Calu3 (cell line): ENCODE measurements at regions not wholly inside any gene's neighbourhood (a gene's known extent, or its start where the extent isn't known, plus 50 kb on each side); places are given as distances from the start of the nearest gene placed in this dataset.

ENCODE experiments used
- BruUV-seq: library from RNA; stranded (reverse); fragments of 400-500 nt; replicated peaks from 2 replicates; lab custom pipeline; 2021; lab: Mats Ljungman, UMichigan
- CTCF ChIA-PET: fragments of 300-600 bp; sonication (Branson Sonifier 250); formaldehyde crosslinking; loops from one replicate; lab custom pipeline; 2022; ENCODE audit warnings: antibody characterized with exemption; lab: Charles Lee
- DNase-seq: peaks from one replicate; pipeline ENCODE4 v3.0.0; 2022
- H3K27ac Mint-ChIP-seq: one replicate; pipeline ENCODE4 v1.8.0; 2022; ENCODE audit warnings: mixed read lengths; ENCODE audit not compliant: unreplicated experiment
- H3K27me3 Mint-ChIP-seq: one replicate; pipeline ENCODE4 v1.8.0; 2022; ENCODE audit warnings: mixed read lengths; ENCODE audit not compliant: unreplicated experiment
- H3K36me3 Mint-ChIP-seq: one replicate; pipeline ENCODE4 v1.8.0; 2022; ENCODE audit warnings: mild to moderate bottlenecking, moderate library complexity, mixed read lengths; ENCODE audit not compliant: insufficient read depth, unreplicated experiment
- H3K4me1 Mint-ChIP-seq: one replicate; pipeline ENCODE4 v1.8.0; 2022; ENCODE audit warnings: mild to moderate bottlenecking, low read depth, mixed read lengths; ENCODE audit not compliant: unreplicated experiment
- H3K4me3 Mint-ChIP-seq: one replicate; pipeline ENCODE4 v1.8.0; 2022; ENCODE audit warnings: mild to moderate bottlenecking, low read depth, moderate library complexity, mixed read lengths; ENCODE audit not compliant: unreplicated experiment
- H3K9me3 Mint-ChIP-seq: one replicate; pipeline ENCODE4 v1.8.0; 2022; ENCODE audit warnings: low read depth, mixed read lengths; ENCODE audit not compliant: unreplicated experiment
- CTCF ChIP-seq: fragments of 200-600 bp; IDR thresholded peaks from one replicate; pipeline ENCODE4 v1.8.0; 2022; ENCODE audit warnings: antibody characterized with exemption; ENCODE audit not compliant: unreplicated experiment
- intact Hi-C: fragments of 100-400 bp; cut with micrococcal nuclease; formaldehyde crosslinking; loops from one replicate; pipeline ENCODE4 v1.10.0; 2022; ENCODE audit not compliant: unreplicated experiment

- Mint-ChIP-seq H3K4me1 (no peaks in the 10 kb centered on the region), H3K27me3 (no peaks in the 10 kb centered on the region), H3K27ac (no peak overlapping the region), H3K9me3 (no peaks in the 10 kb centered on the region), H3K36me3 (no peaks in the 10 kb centered on the region), H3K4me3 (no peak overlapping the region)
- intact Hi-C loops, result no loop called here
- no peak for DNase-seq
- no peak for TF ChIP-seq CTCF
- CTCF ChIA-PET, result interaction anchor here (0.6 kb wide), 1 partner anchor 13 kb away, joined by 5 read pairs; no protein-coding TSS in a partner anchor
- BruUV-seq, result no TSS peak
Measured at GRCh38 chr7:126211875-126212274, 1040.9 kb downstream of the GRM8 start.

- H3K4me3 Mint-ChIP-seq, result no peak overlapping the region
Measured at GRCh38 chr7:126210707-126211106, 1042.0 kb downstream of the GRM8 start.

GRCh38 chr7:126203185-126203584 lies 1049.6 kb downstream of the GRM8 start:
- H3K9me3 Mint-ChIP-seq, result no peaks in the 10 kb centered on the region
- CTCF ChIA-PET, result no interaction called here

More at GRCh38 chr7:126210707-126211106, 1042.0 kb downstream of the GRM8 start:
- intact Hi-C loops, result no loop called here
- no TSS peak for BruUV-seq
- Mint-ChIP-seq H3K27ac (no peak overlapping the region), H3K36me3 (no peaks in the 10 kb centered on the region), H3K9me3 (no peaks in the 10 kb centered on the region), H3K4me1 (no peaks in the 10 kb centered on the region), H3K27me3 (no peaks in the 10 kb centered on the region)
- CTCF ChIA-PET, result no interaction called here
- TF ChIP-seq CTCF, result no peak
- DNase-seq, result no peak

GRCh38 chr7:126202177-126202576 lies 1050.6 kb downstream of the GRM8 start:
- intact Hi-C loops, result no loop called here
- H3K27ac Mint-ChIP-seq, result no peak overlapping the region
- H3K4me1 Mint-ChIP-seq, result no peaks in the 10 kb centered on the region
- H3K27me3 Mint-ChIP-seq, result no peaks in the 10 kb centered on the region
- CTCF ChIA-PET, result no interaction called here
- H3K9me3 Mint-ChIP-seq, result no peaks in the 10 kb centered on the region
- DNase-seq, result no peak
- no peaks in the 10 kb centered on the region for H3K36me3 Mint-ChIP-seq
- no TSS peak for BruUV-seq
- no peak overlapping the region for H3K4me3 Mint-ChIP-seq
- no peak for TF ChIP-seq CTCF

More at GRCh38 chr7:126203185-126203584, 1049.6 kb downstream of the GRM8 start:
- H3K27me3 Mint-ChIP-seq, result no peaks in the 10 kb centered on the region
- H3K4me3 Mint-ChIP-seq, result no peak overlapping the region
- no peaks in the 10 kb centered on the region for H3K4me1 Mint-ChIP-seq
- no peak for DNase-seq
- TF ChIP-seq CTCF, result no peak
- H3K36me3 Mint-ChIP-seq, result no peaks in the 10 kb centered on the region
- H3K27ac Mint-ChIP-seq, result no peak overlapping the region
- BruUV-seq, result no TSS peak
- intact Hi-C loops, result no loop called here
